Epithelial cell of esophagus (primary cell): ENCODE measurements at regions not wholly inside any gene's neighbourhood (a gene's known extent, or its start where the extent isn't known, plus 50 kb on each side); places are given as distances from the start of the nearest gene placed in this dataset.

Experiments
- DNase-seq: peaks from one replicate; pipeline ENCODE4 v3.0.0; 2010; ENCODE audit warnings: low read depth
- H3K4me3 ChIP-seq: 2 replicates; pipeline ENCODE4 v1.5.1; 2011; ENCODE audit warnings: mild to moderate bottlenecking, low read length, control low read depth
- TF ChIP-seq, protein P1 (sequence below): IDR thresholded peaks from 2 replicates; pipeline ENCODE4 v1.5.1; 2011; ENCODE audit warnings: low read depth, mild to moderate bottlenecking, low read length, control low read depth, inconsistent platforms; ENCODE audit not compliant: insufficient read depth; ENCODE audit errors: missing control alignments

DNA sequence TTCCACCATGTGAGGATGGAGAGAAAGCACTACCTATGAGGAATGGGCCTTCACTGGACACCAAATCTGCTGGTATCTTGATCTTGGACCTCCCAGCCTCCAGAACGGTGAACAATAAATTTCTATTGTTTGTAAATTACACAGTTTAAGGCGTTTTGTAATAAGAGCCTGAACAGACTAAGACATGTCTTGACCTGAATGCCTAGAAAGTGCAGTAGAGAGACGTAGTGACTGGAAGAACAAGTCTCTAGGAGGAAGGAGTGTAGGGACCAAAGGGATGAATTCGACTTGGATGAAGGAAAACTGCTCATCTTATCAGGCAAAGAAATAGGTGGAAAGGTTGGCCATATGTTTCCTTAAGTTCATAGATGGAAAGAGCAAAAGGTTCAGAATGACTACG is 309.8 kb upstream of the RGMB start:
- no peak overlapping the region for H3K4me3 ChIP-seq
- TF ChIP-seq, protein P1, sequence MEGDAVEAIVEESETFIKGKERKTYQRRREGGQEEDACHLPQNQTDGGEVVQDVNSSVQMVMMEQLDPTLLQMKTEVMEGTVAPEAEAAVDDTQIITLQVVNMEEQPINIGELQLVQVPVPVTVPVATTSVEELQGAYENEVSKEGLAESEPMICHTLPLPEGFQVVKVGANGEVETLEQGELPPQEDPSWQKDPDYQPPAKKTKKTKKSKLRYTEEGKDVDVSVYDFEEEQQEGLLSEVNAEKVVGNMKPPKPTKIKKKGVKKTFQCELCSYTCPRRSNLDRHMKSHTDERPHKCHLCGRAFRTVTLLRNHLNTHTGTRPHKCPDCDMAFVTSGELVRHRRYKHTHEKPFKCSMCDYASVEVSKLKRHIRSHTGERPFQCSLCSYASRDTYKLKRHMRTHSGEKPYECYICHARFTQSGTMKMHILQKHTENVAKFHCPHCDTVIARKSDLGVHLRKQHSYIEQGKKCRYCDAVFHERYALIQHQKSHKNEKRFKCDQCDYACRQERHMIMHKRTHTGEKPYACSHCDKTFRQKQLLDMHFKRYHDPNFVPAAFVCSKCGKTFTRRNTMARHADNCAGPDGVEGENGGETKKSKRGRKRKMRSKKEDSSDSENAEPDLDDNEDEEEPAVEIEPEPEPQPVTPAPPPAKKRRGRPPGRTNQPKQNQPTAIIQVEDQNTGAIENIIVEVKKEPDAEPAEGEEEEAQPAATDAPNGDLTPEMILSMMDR: no peak
- peak; percentile 85 for DNase-seq

DNA sequence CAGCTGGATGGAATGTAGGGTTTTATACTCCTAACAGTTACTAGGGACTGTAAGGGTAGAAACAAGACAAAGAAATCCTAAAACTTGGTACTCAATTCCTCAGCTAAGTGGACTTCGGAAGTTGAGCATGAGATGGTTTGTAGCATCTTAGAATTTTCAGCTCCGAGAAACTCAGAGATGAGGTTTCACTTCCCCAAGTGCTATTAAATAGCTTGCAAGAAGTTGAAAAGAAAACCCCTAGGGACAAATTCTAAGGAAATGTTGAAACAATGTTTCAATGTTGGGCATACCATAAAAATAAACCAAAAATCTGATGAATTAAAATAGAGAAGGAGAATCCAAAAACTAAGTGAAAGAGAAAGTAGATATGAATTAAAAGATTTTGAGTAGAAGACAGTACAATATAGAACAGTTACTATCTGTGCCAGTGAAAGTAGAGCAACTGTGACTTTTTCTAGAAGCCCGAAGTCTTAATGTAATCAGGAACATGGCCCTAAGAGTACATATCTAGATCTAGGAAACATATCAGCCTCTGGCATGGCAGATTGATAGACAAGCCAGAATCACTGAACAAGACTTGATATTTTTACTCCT is 308.6 kb upstream of the RGMB start:
- H3K4me3 ChIP-seq: no peak overlapping the region
- TF ChIP-seq, protein P1: no peak

DNA sequence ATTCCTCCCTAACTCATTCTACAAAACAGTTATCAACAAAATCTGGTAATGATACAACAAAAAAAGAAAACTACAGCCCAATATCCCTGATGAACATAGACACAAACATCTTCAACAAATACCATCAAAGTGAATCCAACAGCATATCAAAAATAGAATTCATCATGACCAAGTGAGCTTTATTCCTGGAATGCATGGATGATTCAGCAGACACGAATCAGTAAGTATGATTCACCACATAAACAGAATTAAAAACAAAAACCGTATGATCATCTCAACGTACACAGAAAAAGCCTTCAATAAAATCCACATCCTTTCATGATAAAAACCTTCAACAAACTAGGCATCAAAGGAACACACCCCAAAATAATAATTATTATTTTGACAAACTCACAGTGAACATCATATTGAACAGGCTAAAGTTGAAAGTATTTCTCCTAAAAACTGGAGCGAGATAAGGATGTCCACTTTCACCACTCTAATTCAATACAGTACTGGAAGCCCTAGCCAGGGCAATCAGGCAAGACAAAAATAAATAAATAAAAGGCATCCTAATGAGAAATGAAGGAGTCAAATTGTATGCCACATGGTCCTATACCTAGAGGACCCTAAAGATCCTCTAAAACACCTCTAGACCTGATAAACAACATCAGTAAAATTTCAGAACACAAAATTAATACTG is 305.1 kb upstream of the RGMB start:
- peak; percentile 87 for DNase-seq
- TF ChIP-seq, protein P1: no peak
- no peak overlapping the region for H3K4me3 ChIP-seq

More for the DNA sequence above, 308.6 kb upstream of the RGMB start:
- DNase-seq: no peak

DNA sequence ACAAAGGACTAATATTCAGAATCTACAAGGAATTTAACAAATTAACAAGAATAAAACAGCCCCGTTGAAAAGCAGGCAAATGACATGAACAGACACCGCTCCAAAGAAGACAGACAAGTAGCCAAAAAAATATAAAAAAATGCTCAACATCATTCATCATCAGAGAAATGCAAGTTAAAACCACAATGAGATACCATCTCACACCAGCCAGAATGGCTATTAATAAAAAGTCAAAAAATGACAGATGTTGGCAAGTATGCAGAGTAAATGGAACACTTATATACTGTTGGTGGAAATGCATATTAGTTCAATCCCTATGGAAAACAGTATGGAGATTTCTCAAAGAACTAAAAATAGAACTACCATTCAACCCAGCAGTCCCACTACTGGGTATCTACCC is 302.7 kb upstream of the RGMB start:
- H3K4me3 ChIP-seq: no peak overlapping the region
- DNase-seq: no peak
- TF ChIP-seq, protein P1: no peak

DNA sequence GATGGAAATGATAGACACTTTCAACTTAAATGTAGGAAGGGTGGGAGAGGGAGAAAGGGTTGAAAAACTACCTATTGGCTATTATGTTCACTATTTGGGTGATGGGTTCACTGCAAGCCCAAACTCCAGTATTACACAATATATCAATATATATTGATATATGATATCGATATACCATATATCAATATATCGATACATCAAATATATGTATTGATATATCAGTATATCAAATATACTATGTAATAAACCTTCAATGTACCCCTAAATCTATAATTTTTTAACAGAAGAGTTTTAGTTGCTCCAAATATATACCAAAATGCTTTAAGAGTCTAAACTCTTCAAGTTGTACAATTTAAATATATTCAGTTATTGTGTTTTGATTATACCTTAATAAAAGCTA is 302.0 kb upstream of the RGMB start:
- no peak for DNase-seq
- TF ChIP-seq, protein P1: no peak

DNA sequence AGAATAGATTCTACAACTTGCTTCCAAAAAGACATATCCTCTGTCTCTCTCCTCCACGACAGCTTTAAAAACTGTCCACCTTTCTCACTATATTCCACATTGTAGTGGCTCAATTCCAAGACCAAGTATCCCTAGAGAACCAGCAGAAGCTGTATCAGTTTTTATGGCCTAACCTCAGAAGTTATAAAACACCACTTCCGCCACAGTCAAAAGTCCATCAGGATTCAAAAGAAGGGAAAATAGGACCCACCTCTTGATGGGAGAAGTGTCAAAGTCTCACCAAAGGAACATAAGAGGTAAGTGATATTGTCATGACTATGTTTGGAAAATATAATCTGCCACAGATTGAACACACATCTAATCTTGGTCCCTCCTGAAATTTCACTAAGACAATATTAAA is 299.2 kb upstream of the RGMB start:
- TF ChIP-seq, protein P1: no peak
- no peak overlapping the region for H3K4me3 ChIP-seq
- DNase-seq: no peak

More for the DNA sequence above, 302.0 kb upstream of the RGMB start:
- H3K4me3 ChIP-seq: no peak overlapping the region

DNA sequence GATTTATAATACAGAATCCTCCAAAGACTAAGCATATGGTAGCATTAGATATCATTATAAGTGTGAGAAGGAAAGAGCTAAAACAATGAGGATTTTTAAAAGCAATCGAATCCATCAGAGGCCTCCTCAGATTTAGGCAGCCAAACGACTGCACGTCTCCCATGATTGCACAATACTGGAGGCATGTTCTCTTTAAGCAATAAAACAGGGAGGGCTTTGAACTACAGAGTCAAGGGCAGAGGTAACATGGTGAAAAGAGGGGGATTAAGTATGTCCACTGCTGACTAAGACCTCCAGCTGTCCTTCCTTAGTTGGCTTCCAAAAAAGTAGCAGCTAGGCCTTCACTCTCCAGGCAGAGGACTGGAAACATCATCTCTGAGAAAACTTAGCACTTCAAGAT is 298.7 kb upstream of the RGMB start:
- TF ChIP-seq, protein P1: no peak
- no peak for DNase-seq
- no peak overlapping the region for H3K4me3 ChIP-seq
